GM18907 (cell line): ENCODE measurements at regions not wholly inside any gene's neighbourhood (a gene's known extent, or its start where the extent isn't known, plus 50 kb on each side); places are given as distances from the start of the nearest gene placed in this dataset.
A peak's percentile ranks its signal among the peaks of the same experiment; 100 is the strongest.

Experiments
- ATAC-seq: cut with Tn5 transposase; IDR thresholded peaks from one replicate; pipeline ENCODE4 v1.9.1; 2021; ENCODE audit warnings: mild to moderate bottlenecking, moderate library complexity; ENCODE audit not compliant: unreplicated experiment

- no peak for ATAC-seq
Measured at GRCh38 chr10:29767968-29768367, 133.2 kb upstream of the SVIL start.

GRCh38 chr10:29766753-29767152 is 132.0 kb upstream of the SVIL start:
- ATAC-seq = no peak

- no peak for ATAC-seq
Measured at GRCh38 chr10:29765330-29765729, 130.6 kb upstream of the SVIL start.

DNA sequence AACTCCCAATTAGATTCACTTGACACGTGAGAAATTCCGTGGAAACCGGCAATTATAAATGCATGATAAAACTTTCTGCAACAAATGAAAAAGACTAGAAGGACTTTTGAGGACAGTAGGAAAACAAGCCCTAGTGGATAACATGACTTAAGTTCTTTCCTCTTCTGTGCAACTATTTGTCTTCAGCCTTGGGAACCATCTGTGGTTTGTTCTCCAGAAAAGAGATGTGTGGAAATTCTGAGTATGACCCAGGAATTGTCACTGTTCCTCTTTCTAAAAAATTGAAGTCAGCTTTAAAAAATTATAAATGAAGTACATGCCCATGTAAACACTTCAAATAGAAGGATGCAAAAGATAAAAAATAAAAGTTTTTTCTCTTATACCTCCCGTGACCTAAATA is 128.6 kb upstream of the SVIL start:
- ATAC-seq = no peak

GRCh38 chr10:29761916-29762315 is 127.1 kb upstream of the SVIL start:
- ATAC-seq = no peak

DNA sequence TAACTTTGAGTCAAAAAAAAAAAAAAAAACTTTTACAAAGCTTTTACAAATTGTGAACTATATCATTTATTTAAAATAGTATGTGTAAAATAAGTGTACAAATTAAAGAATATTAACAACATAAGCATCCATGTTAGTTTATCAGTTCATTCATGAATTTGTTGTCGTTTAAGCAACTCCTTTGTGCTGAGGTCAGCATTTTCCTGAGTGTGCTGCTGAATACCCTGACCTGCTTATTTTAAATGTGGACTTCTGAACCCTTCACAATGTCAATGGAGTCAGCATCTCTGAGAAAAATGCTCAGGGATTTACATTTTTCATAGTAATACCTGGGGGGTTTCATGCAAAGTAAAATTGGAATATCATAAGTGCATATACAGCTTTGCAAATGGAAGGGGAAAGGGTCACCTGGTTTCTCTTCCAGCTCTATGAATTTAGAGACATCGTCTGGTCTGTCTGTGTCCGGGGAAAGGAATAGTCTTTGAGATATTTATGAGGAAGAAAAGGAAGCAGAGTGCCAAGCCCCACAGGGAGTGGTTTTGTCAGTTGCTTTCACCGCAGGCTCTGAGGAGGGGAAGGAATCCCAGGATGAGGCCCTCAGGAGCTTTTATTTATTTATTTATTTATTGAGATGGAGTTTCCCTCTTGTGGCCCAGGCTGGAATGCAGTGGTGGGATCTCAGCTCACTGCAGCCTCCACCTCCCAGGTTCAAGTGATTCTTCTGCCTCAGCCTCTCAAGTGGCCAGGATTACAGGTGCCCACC is 125.5 kb upstream of the SVIL start:
- ATAC-seq = no peak

DNA sequence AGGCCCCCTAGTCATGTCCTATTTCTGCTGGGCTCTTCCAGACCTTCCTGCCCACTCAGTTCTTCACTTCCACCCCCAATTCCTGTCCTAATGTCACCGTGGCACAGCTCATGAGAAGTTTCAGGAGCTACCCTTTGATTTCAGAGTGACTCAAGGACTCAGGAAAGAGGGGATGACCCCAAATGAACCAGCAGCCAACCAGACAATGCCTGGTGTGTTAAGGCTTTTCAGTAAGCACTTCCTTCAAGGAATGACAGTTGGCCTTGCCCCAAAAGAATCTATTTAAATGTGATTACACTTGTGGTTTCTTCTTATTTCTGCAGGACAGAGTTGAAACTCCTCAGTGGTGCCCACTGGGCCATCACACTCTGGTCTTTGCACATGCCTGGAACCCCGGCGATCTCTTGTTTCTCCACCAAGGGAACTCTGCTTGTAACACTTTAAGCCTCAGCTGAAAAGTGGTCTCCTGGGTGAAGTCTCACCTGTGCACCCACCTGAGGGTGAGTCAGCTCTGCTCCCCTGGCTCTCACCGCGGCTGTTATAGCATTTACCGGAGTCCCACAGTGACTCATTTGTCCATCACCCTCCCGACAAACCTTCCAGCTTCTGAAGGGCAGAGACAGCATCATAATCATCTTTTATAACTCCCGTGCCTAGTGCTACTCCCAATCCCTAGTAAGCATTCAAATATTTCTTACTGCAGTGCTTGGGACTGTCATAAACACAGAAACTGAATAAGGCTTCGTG is 123.0 kb upstream of the SVIL start:
- ATAC-seq = no peak

DNA sequence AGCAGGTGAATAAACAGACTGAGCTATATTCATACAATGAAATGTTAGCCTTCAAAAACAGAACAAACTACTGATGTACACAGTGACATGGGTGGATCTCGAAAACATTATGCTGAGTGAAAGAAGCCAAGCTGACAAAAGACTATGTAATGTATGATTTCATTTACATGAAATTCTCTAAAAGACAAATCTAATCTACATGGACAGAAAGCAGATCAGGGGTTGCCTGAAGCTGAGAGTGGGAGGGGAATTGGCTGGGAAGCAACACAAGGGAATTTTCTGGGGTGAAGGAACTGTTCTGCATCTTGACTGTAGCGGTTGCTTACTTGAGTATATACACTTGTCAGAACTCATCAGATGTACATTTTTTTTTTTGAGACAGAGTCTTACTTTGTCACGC is 121.7 kb upstream of the SVIL start:
- ATAC-seq = no peak

- no peak for ATAC-seq
Measured at GRCh38 chr10:29753283-29753682, 118.5 kb upstream of the SVIL start.

GRCh38 chr10:29751684-29752083 is 116.9 kb upstream of the SVIL start:
- ATAC-seq = no peak

DNA sequence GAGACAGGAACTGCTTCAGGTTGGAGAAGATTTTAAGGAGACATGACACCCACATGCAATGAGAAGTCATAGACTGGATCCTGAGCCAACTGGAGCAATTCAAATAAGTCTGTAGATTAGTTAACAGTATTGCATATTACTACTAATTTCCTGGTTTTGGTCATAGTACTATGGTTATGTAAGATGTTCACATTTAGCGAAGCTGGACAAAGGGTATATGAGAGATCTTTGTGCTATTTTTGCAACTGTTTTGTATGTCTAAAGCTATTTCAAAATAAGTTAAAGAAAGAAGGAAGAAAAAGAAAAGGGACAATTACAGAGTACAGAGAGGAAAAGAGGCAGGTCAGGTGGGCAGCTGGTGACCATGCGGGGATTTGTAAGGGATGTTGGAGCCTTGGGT is 116.5 kb upstream of the SVIL start:
- ATAC-seq = no peak

DNA sequence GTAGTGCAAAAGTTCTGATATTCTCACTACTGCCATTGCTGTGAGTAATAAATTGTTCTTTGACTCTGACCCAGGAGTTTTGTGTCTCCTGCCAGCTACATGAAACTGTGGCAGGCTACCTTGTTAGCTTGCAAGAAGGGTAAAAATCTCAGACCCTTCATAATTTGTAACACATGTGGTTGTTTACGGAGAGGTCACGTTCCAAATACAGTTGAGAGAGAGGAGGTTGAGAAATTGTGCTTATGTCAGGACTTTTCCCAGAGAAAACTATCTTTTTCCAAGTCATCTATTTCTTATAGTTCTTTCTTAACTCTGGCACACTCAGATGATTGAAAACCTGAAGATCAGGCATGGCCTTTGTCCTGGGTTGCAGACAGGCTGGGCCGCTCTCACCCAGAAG is 114.4 kb upstream of the SVIL start:
- ATAC-seq = no peak

GRCh38 chr10:29748109-29748650 is 113.4 kb upstream of the SVIL start:
- ATAC-seq = no peak

DNA sequence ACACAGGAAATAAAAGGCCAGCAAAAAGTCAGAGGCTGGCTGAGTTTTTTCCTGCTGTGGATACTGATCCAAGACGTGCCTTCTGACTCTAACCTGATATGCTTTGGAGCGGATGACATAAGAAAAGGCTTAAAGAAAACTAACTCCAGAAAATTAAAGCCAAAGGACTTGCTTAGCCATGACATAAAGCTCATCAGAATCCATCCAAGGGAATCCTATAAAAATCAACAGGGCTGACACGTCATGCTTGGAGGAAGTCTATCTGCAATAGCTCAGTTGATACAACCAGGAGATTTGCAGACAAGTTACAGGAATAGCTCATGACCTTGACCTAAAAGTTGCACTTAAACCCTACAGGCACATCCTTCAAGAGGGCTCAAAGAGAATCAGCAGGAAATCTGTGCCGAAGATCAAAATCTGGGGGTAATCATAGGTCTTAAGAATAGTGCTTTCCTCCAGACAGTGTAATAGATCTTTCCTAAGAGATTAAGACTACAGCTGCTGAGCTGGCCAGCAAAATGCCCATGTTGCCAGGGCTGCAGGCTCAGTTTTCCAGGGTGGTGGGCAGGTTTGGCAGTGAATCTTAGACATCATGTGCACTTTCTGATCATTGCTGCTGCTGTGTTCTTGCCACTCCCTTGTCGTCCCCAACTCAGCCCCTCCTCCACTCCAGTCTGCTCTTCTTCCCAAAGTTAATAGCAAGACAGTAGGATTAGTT is 111.5 kb upstream of the SVIL start:
- ATAC-seq = no peak

- no peak for ATAC-seq
Measured at GRCh38 chr10:29740981-29741545, 106.3 kb upstream of the SVIL start.

DNA sequence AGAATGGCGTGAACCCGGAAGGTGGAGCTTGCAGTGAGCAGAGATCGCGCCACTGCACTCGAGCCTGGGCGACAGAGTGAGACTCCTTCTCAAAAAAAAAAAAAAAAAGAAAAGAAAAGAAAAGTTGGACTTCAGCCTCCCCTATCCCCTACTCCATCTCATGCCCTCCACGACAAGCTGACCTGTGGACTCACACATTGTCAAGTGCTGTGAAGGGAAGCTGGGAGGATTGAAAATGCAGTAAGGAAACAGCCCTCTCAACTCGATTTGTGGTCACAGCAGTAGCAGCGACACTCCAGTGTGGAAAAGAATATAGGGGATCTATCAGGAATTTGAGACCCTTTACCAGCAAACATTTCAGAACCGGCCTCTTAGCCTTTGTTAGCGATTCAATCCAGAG is 103.6 kb upstream of the SVIL start:
- no peak for ATAC-seq

DNA sequence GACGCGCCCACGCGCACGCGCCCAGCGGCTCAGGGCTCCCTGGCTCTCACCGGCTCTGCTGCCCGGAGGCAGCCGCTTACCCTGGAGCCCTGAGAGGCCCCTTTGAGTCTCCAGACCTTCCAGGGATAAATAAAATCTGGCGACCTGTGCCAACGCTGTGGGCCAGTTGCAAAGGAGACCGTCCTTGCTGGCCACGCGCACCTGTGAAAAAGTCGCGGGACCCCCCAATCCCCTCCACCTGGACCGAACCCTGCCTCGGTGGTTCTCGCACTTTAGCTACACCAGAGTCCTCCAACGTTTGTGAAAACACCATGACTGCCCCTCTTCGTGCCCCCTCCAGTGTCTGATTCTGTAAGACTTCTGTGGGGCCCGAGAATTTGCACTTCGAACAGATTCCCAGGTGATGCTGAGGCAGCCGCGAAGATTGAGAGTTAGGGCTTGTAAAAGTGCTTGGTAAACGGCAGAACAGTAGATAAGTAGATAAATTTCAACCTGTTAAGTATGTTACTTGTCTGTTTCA is 102.4 kb upstream of the SVIL start:
- no peak for ATAC-seq

DNA sequence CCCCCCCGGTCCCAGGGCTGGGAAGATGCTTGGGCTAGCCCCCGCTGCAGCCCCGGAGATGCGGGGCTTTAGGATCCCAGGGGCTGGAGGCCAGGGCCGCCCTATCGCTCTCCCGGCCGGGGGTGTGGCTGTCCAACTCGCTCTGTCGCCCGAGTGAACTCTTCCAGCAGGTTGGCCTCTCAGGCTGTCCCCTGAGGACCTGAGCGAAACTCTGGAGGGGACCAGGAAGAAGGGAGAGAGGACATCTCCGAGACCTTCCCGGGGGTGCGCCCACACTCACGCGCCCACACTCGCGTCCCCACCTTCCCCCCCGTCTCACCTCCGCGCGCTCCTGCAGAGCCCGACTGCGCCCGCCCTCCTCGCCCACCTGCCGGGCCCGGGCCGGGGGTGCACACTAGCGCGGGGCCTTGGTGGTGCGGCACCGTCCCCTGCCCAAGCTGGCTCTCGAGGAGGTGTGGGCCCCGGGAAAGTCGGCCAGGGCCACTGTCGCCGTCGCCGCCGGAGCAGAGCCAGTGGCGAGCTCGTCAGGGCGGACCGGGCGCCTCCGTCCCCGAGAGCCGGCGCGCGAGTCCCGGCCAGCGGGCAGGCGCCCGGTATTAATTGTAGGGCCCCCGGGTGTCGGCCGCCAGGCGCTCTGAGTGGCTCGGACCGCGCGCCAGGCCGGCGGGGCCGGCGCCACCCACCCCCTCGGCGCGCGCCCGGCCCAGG is 101.7 kb upstream of the SVIL start:
- ATAC-seq = no peak

- peak; percentile 87 for ATAC-seq
Measured at GRCh38 chr10:29735628-29736365, 101.0 kb upstream of the SVIL start.
